ENCODE measurements at regions not wholly inside any gene's neighbourhood (a gene's known extent, or its start where the extent isn't known, plus 50 kb on each side); places are given as distances from the start of the nearest gene placed in this dataset.

GRCh38 chr15:39140060-39140604, 440.7 kb upstream of the THBS1 start:
- no peaks in the 10 kb centered on the region for H3K4me1 ChIP-seq (ENCODE audit: control insufficient read depth, insufficient read depth, low read length, poor library complexity, severe bottlenecking)
- H3K36me3 ChIP-seq (ENCODE audit: control insufficient read depth, insufficient read depth, low read length): no peaks in the 10 kb centered on the region
- H3K4me3 ChIP-seq (ENCODE audit: insufficient read depth, low read depth, low read length, poor library complexity, severe bottlenecking): no peak overlapping the region
- H3K27me3 ChIP-seq (replicated peaks; ENCODE audit: control insufficient read depth, insufficient read depth, low read length, poor library complexity, severe bottlenecking): no peaks in the 10 kb centered on the region
- H3K9me3 ChIP-seq (ENCODE audit: control insufficient read depth, low read length): no peaks in the 10 kb centered on the region
- DNase-seq: no peak
- H3K27ac ChIP-seq (ENCODE audit: insufficient read depth, low read length, poor library complexity, severe bottlenecking): no peak overlapping the region

GRCh38 chr15:39142500-39142899, 438.4 kb upstream of the THBS1 start:
- DNase-seq: no peak
- no peak overlapping the region for H3K4me3 ChIP-seq (ENCODE audit: insufficient read depth, low read depth, low read length, poor library complexity, severe bottlenecking)

DNA sequence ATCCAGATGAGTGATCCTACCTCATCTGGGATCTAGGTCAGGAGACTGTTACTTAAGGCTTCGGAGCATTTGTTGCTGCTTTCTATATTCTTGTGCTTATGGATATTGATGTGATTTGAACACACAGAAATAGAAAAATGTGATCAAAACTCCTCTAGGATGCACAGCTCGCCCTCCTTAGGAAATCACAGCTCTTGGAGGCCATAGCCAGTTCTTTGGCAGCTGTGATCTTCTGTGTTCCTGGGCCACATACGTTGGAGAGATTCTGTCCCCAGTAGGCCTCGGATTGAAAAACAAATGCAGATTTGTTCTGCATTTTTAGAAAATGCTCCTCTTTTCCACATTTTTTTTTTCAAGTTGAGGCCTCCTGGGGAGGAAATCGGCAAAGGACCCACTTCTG, 437.4 kb upstream of the THBS1 start:
- H3K36me3 ChIP-seq (ENCODE audit: control insufficient read depth, insufficient read depth, low read length): no peaks in the 10 kb centered on the region
- H3K27me3 ChIP-seq (replicated peaks; ENCODE audit: control insufficient read depth, insufficient read depth, low read length, poor library complexity, severe bottlenecking): no peaks in the 10 kb centered on the region
- no peaks in the 10 kb centered on the region for H3K4me1 ChIP-seq (ENCODE audit: control insufficient read depth, insufficient read depth, low read length, poor library complexity, severe bottlenecking)
- no peak overlapping the region for H3K27ac ChIP-seq (ENCODE audit: insufficient read depth, low read length, poor library complexity, severe bottlenecking)
- H3K4me3 ChIP-seq (ENCODE audit: insufficient read depth, low read depth, low read length, poor library complexity, severe bottlenecking): no peak overlapping the region
- no peak for DNase-seq
- no peaks in the 10 kb centered on the region for H3K9me3 ChIP-seq (ENCODE audit: control insufficient read depth, low read length)

More at GRCh38 chr15:39142500-39142899, 438.4 kb upstream of the THBS1 start:
- Histone ChIP-seq H3K27me3 (replicated peaks; ENCODE audit: control insufficient read depth, insufficient read depth, low read length, poor library complexity, severe bottlenecking) (no peaks in the 10 kb centered on the region), H3K36me3 (ENCODE audit: control insufficient read depth, insufficient read depth, low read length) (no peaks in the 10 kb centered on the region), H3K9me3 (ENCODE audit: control insufficient read depth, low read length) (no peaks in the 10 kb centered on the region), H3K27ac (ENCODE audit: insufficient read depth, low read length, poor library complexity, severe bottlenecking) (no peak overlapping the region), H3K4me1 (ENCODE audit: control insufficient read depth, insufficient read depth, low read length, poor library complexity, severe bottlenecking) (no peaks in the 10 kb centered on the region)

DNA sequence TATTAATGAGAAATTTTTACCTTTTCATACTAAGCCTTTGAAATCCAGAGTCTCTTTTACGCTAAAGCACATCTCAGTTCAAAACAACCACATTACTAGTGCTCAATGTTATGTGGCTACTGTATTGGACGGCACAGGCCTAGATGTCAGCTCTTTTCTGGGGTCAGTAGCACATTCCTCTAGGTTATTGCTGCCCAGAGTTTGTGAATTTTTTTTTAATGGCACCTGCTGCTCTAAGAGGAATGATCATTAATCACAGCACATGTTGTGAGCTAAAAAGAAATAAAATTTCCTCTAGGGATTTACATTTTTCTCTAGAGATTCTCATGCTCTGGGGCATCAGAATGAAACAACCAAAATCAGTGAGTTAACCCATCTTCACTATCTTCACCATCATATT, 436.8 kb upstream of the THBS1 start:
- Histone ChIP-seq H3K27me3 (replicated peaks; ENCODE audit: control insufficient read depth, insufficient read depth, low read length, poor library complexity, severe bottlenecking) (no peaks in the 10 kb centered on the region), H3K4me1 (ENCODE audit: control insufficient read depth, insufficient read depth, low read length, poor library complexity, severe bottlenecking) (no peaks in the 10 kb centered on the region), H3K9me3 (ENCODE audit: control insufficient read depth, low read length) (no peaks in the 10 kb centered on the region), H3K36me3 (ENCODE audit: control insufficient read depth, insufficient read depth, low read length) (no peaks in the 10 kb centered on the region), H3K4me3 (ENCODE audit: insufficient read depth, low read depth, low read length, poor library complexity, severe bottlenecking) (no peak overlapping the region), H3K27ac (ENCODE audit: insufficient read depth, low read length, poor library complexity, severe bottlenecking) (no peak overlapping the region)
- no peak for DNase-seq

- Histone ChIP-seq H3K36me3 (ENCODE audit: control insufficient read depth, insufficient read depth, low read length) (no peaks in the 10 kb centered on the region), H3K4me3 (ENCODE audit: insufficient read depth, low read depth, low read length, poor library complexity, severe bottlenecking) (no peak overlapping the region), H3K4me1 (ENCODE audit: control insufficient read depth, insufficient read depth, low read length, poor library complexity, severe bottlenecking) (no peaks in the 10 kb centered on the region), H3K27ac (ENCODE audit: insufficient read depth, low read length, poor library complexity, severe bottlenecking) (no peak overlapping the region), H3K9me3 (ENCODE audit: control insufficient read depth, low read length) (no peaks in the 10 kb centered on the region), H3K27me3 (replicated peaks; ENCODE audit: control insufficient read depth, insufficient read depth, low read length, poor library complexity, severe bottlenecking) (peaks cover 1% of the 10 kb centered on the region)
- DNase-seq: no peak
These were observed 436.0 kb upstream of the THBS1 start for GRCh38 chr15:39144613-39145499.

GRCh38 chr15:39145854-39146625, 434.8 kb upstream of the THBS1 start:
- Histone ChIP-seq H3K9me3 (ENCODE audit: control insufficient read depth, low read length) (no peaks in the 10 kb centered on the region), H3K27ac (ENCODE audit: insufficient read depth, low read length, poor library complexity, severe bottlenecking) (no peak overlapping the region), H3K4me1 (ENCODE audit: control insufficient read depth, insufficient read depth, low read length, poor library complexity, severe bottlenecking) (no peaks in the 10 kb centered on the region), H3K4me3 (ENCODE audit: insufficient read depth, low read depth, low read length, poor library complexity, severe bottlenecking) (no peak overlapping the region), H3K27me3 (replicated peaks; ENCODE audit: control insufficient read depth, insufficient read depth, low read length, poor library complexity, severe bottlenecking) (peaks cover 4% of the 10 kb centered on the region), H3K36me3 (ENCODE audit: control insufficient read depth, insufficient read depth, low read length) (no peaks in the 10 kb centered on the region)
- DNase-seq: no peak

DNA sequence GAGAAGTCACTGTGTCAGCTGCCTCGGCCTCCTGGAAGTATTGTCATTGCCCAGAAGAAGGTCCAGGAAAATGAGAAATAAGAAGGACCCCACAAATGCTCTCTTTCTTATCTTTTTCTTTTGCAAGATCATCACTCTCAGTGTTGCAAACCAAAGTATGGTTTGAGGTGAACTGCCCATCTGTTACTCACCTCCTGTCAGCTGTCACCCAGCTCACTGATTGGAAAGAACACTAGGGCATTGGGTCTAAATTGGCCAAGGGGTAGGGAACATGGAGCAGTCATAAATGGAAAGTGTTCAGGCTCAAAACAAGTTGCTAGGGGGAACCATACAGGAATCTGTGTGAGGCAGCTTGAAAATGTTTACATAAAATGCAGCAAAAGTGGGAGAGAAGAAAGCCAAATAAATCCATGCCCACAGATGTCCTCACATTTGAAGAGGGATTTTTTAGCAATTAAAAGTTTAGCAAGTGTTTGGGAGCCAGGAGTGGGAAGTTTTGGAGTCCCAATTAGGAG, 431.2 kb upstream of the THBS1 start:
- H3K4me1 ChIP-seq (ENCODE audit: control insufficient read depth, insufficient read depth, low read length, poor library complexity, severe bottlenecking): no peaks in the 10 kb centered on the region
- no peaks in the 10 kb centered on the region for H3K9me3 ChIP-seq (ENCODE audit: control insufficient read depth, low read length)
- no peak overlapping the region for H3K4me3 ChIP-seq (ENCODE audit: insufficient read depth, low read depth, low read length, poor library complexity, severe bottlenecking)
- no peak overlapping the region for H3K27ac ChIP-seq (ENCODE audit: insufficient read depth, low read length, poor library complexity, severe bottlenecking)
- peaks cover 4% of the 10 kb centered on the region for H3K27me3 ChIP-seq (replicated peaks; ENCODE audit: control insufficient read depth, insufficient read depth, low read length, poor library complexity, severe bottlenecking)
- no peak for DNase-seq
- no peaks in the 10 kb centered on the region for H3K36me3 ChIP-seq (ENCODE audit: control insufficient read depth, insufficient read depth, low read length)

GRCh38 chr15:39151545-39151944, 429.3 kb upstream of the THBS1 start:
- no peak for DNase-seq
- Histone ChIP-seq H3K36me3 (ENCODE audit: control insufficient read depth, insufficient read depth, low read length) (no peaks in the 10 kb centered on the region), H3K27ac (ENCODE audit: insufficient read depth, low read length, poor library complexity, severe bottlenecking) (no peak overlapping the region), H3K27me3 (replicated peaks; ENCODE audit: control insufficient read depth, insufficient read depth, low read length, poor library complexity, severe bottlenecking) (peaks cover 4% of the 10 kb centered on the region), H3K4me3 (ENCODE audit: insufficient read depth, low read depth, low read length, poor library complexity, severe bottlenecking) (no peak overlapping the region), H3K4me1 (ENCODE audit: control insufficient read depth, insufficient read depth, low read length, poor library complexity, severe bottlenecking) (no peaks in the 10 kb centered on the region), H3K9me3 (ENCODE audit: control insufficient read depth, low read length) (no peaks in the 10 kb centered on the region)

DNA sequence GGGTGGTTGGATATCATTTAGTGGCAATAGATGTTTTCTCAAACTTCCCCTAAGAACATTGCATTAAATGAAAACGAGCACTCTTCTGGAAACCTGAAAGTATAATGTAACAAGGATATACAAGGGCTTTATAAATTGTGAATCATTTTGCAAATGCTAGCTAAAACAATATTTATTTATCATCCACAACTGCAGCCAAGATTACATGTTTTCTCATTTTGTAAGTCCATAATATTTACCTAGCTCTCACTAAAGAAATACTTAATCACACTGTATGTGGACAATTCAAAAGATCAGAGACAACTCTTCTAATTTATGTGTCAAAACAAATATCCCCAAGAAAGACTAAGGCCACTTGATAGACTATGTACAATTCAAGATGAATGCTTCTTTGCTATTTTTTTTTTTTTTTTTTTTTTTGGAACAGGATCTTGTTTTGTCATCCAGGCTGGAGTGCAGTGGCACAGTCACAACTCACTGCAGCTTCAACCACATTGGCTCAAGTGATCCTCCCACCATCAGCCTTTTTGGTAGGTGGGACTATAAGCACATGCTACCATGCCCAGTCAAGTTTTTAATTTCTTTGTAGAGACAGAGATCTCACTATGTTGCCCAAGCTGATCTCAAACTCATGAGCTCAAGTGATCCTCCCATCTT, 427.7 kb upstream of the THBS1 start:
- H3K9me3 ChIP-seq (ENCODE audit: control insufficient read depth, low read length): no peaks in the 10 kb centered on the region
- H3K4me1 ChIP-seq (ENCODE audit: control insufficient read depth, insufficient read depth, low read length, poor library complexity, severe bottlenecking): no peaks in the 10 kb centered on the region
- H3K27ac ChIP-seq (ENCODE audit: insufficient read depth, low read length, poor library complexity, severe bottlenecking): no peak overlapping the region
- H3K36me3 ChIP-seq (ENCODE audit: control insufficient read depth, insufficient read depth, low read length): no peaks in the 10 kb centered on the region
- no peak for DNase-seq
- H3K4me3 ChIP-seq (ENCODE audit: insufficient read depth, low read depth, low read length, poor library complexity, severe bottlenecking): no peak overlapping the region
- H3K27me3 ChIP-seq (replicated peaks; ENCODE audit: control insufficient read depth, insufficient read depth, low read length, poor library complexity, severe bottlenecking): peaks cover 4% of the 10 kb centered on the region
